ENCODE measurements at regions not wholly inside any gene's neighbourhood (a gene's known extent, or its start where the extent isn't known, plus 50 kb on each side); places are given as distances from the start of the nearest gene placed in this dataset.
A peak's percentile ranks its signal among the peaks of the same experiment; 100 is the strongest.
"Not testable (repeated sequence)": the region's sequence is repeated elsewhere in the genome, so short reads cannot be mapped to it uniquely, and the experiment has no call there.

- DNase-seq (ENCODE audit: low spot score): no peak
These were observed 365.8 kb upstream of the UMPS start for GRCh38 chr3:124364317-124365020.

- not testable (repeated sequence) for DNase-seq (ENCODE audit: low spot score)
These were observed 363.6 kb upstream of the UMPS start for GRCh38 chr3:124366655-124367054.

GRCh38 chr3:124372775-124373174 lies 357.5 kb upstream of the UMPS start:
- DNase-seq (ENCODE audit: low spot score): no peak

- DNase-seq (ENCODE audit: low spot score): no peak
These were observed 356.7 kb upstream of the UMPS start for GRCh38 chr3:124373524-124373923.

- DNase-seq (ENCODE audit: low spot score): no peak
These were observed 355.7 kb upstream of the UMPS start for GRCh38 chr3:124374583-124374982.

- no peak for DNase-seq (ENCODE audit: low spot score)
These were observed 348.5 kb upstream of the UMPS start for GRCh38 chr3:124381575-124382333.

- no peak for DNase-seq (ENCODE audit: low spot score)
These were observed 347.2 kb upstream of the UMPS start for GRCh38 chr3:124383051-124383450.

- no peak for DNase-seq (ENCODE audit: low spot score)
These were observed 346.3 kb upstream of the UMPS start for GRCh38 chr3:124383846-124384466.

GRCh38 chr3:124384527-124384926 lies 345.7 kb upstream of the UMPS start:
- no peak for DNase-seq (ENCODE audit: low spot score)

GRCh38 chr3:124385996-124386395 lies 344.3 kb upstream of the UMPS start:
- no peak for DNase-seq (ENCODE audit: low spot score)

GRCh38 chr3:124386996-124387595 lies 343.2 kb upstream of the UMPS start:
- no peak for DNase-seq (ENCODE audit: low spot score)

- DNase-seq (ENCODE audit: low spot score): no peak
These were observed 338.5 kb upstream of the UMPS start for GRCh38 chr3:124391774-124392173.

GRCh38 chr3:124393340-124393739 lies 336.9 kb upstream of the UMPS start:
- DNase-seq (ENCODE audit: low spot score): no peak

GRCh38 chr3:124395162-124395561 lies 335.1 kb upstream of the UMPS start:
- no peak for DNase-seq (ENCODE audit: low spot score)

GRCh38 chr3:124395584-124396338 lies 334.5 kb upstream of the UMPS start:
- DNase-seq (ENCODE audit: low spot score): peak; percentile 12

- no peak for DNase-seq (ENCODE audit: low spot score)
These were observed 333.8 kb upstream of the UMPS start for GRCh38 chr3:124396339-124396950.

- DNase-seq (ENCODE audit: low spot score): no peak
These were observed 333.2 kb upstream of the UMPS start for GRCh38 chr3:124397088-124397487.

- DNase-seq (ENCODE audit: low spot score): no peak
These were observed 331.7 kb upstream of the UMPS start for GRCh38 chr3:124398594-124398993.

- DNase-seq (ENCODE audit: low spot score): no peak
These were observed 328.4 kb upstream of the UMPS start for GRCh38 chr3:124401843-124402242.

GRCh38 chr3:124402791-124403190 lies 327.5 kb upstream of the UMPS start:
- no peak for DNase-seq (ENCODE audit: low spot score)

GRCh38 chr3:124404621-124405020 lies 325.6 kb upstream of the UMPS start:
- DNase-seq (ENCODE audit: low spot score): no peak

- no peak for DNase-seq (ENCODE audit: low spot score)
These were observed 323.0 kb upstream of the UMPS start for GRCh38 chr3:124407260-124407659.
